Vagina (tissue), 2 donors: ENCODE measurements at regions not wholly inside any gene's neighbourhood (a gene's known extent, or its start where the extent isn't known, plus 50 kb on each side); places are given as distances from the start of the nearest gene placed in this dataset.
"Not testable (repeated sequence)": the region's sequence is repeated elsewhere in the genome, so short reads cannot be mapped to it uniquely, and the experiment has no call there.

ENCODE experiments used
- POLR2A ChIP-seq, 2 donors: fragments of 450-650 bp; IDR thresholded peaks; one replicate each; pipeline ENCODE4 v1.6.1; 2017; ENCODE audit warnings: antibody characterized with exemption in 2 of 2, mild to moderate bottlenecking in 2 of 2, moderate library complexity in 2 of 2
- POLR2AphosphoS5 ChIP-seq, 2 donors: sonication (generic); formaldehyde crosslinking; IDR thresholded peaks; one replicate each; pipeline ENCODE4 v1.9.0; 2017; ENCODE audit warnings: antibody characterized with exemption in 2 of 2, mild to moderate bottlenecking in 2 of 2, low read depth in 1 of 2; ENCODE audit not compliant: insufficient read depth in 1 of 2
- TF ChIP-seq, protein P1 (sequence below), 3 experiments: fragments of 450-650 bp in 2 of 3; fragments of 200-600 bp in 1 of 3; sonication (generic) in 1 of 3; IDR thresholded peaks; one replicate each; pipeline ENCODE4 v1.5.1; 2017 to 2019; ENCODE audit warnings: antibody characterized with exemption in 3 of 3, mild to moderate bottlenecking in 2 of 3, moderate library complexity in 2 of 3

- TF ChIP-seq, protein P1, sequence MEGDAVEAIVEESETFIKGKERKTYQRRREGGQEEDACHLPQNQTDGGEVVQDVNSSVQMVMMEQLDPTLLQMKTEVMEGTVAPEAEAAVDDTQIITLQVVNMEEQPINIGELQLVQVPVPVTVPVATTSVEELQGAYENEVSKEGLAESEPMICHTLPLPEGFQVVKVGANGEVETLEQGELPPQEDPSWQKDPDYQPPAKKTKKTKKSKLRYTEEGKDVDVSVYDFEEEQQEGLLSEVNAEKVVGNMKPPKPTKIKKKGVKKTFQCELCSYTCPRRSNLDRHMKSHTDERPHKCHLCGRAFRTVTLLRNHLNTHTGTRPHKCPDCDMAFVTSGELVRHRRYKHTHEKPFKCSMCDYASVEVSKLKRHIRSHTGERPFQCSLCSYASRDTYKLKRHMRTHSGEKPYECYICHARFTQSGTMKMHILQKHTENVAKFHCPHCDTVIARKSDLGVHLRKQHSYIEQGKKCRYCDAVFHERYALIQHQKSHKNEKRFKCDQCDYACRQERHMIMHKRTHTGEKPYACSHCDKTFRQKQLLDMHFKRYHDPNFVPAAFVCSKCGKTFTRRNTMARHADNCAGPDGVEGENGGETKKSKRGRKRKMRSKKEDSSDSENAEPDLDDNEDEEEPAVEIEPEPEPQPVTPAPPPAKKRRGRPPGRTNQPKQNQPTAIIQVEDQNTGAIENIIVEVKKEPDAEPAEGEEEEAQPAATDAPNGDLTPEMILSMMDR (IDR thresholded peaks at IDR 0.05) = not testable (repeated sequence)
- not testable (repeated sequence) for TF ChIP-seq POLR2AphosphoS5 (IDR thresholded peaks at IDR 0.05; ENCODE audit: insufficient read depth in 1 of 2, low read depth in 1 of 2); POLR2A (IDR thresholded peaks at IDR 0.05)
These were observed 2065.9 kb upstream of the TPTE start for GRCh38 chr21:8455279-8456128.
